Aorta (tissue), 5 donors: ENCODE measurements at regions not wholly inside any gene's neighbourhood (a gene's known extent, or its start where the extent isn't known, plus 50 kb on each side); places are given as distances from the start of the nearest gene placed in this dataset.
A peak's percentile ranks its signal among the peaks of the same experiment; 100 is the strongest.

ENCODE experiments used
- ATAC-seq: fragments of 200-7000 bp; cut with Tn5 transposase; one replicate; pipeline ENCODE4 v1.9.1; 2022; ENCODE audit warnings: moderate library complexity; ENCODE audit not compliant: low FRiP score
- DNase-seq, 2 donors: peaks; one replicate each; pipeline ENCODE4 v3.0.0-alpha.2; 2020
- H3K27ac ChIP-seq, 2 donors: one replicate each; pipeline ENCODE4 v1.5.1; 2013; ENCODE audit warnings: low read length in 2 of 2, mild to moderate bottlenecking in 2 of 2, moderate library complexity in 2 of 2, control low read depth in 1 of 2, inconsistent platforms in 1 of 2, low read depth in 1 of 2
- H3K27me3 ChIP-seq, 2 donors: one replicate each; pipeline ENCODE4 v1.6.1; 2013; ENCODE audit warnings: control low read depth in 1 of 2, low read length in 1 of 2, mild to moderate bottlenecking in 1 of 2, moderate library complexity in 1 of 2; ENCODE audit not compliant: insufficient read depth in 2 of 2, control insufficient read depth in 1 of 2
- H3K36me3 ChIP-seq, 2 donors: one replicate each; pipeline ENCODE4 v1.6.1; 2013; ENCODE audit warnings: control low read depth in 1 of 2, low read length in 1 of 2, mild to moderate bottlenecking in 1 of 2; ENCODE audit not compliant: insufficient read depth in 2 of 2, control insufficient read depth in 1 of 2
- H3K4me1 ChIP-seq, 2 donors: one replicate each; pipeline ENCODE4 v1.6.1; 2013; ENCODE audit warnings: low read length in 2 of 2, control low read depth in 1 of 2, mild to moderate bottlenecking in 1 of 2, moderate library complexity in 1 of 2; ENCODE audit not compliant: insufficient read depth in 2 of 2, control insufficient read depth in 1 of 2
- H3K4me3 ChIP-seq, 2 donors: one replicate each; pipeline ENCODE4 v1.5.1; 2013; ENCODE audit warnings: low read length in 2 of 2, control low read depth in 1 of 2, mild to moderate bottlenecking in 1 of 2
- H3K9me3 ChIP-seq: one replicate; pipeline ENCODE4 v1.6.1; 2013; ENCODE audit warnings: mild to moderate bottlenecking, low read length; ENCODE audit not compliant: control insufficient read depth
- WGBS, 2 donors: extraction: QIAGEN DNeasy Blood & Tissue Kit; methylation state at CpG; one replicate each; pipeline ENCODE4 v1.1.7; 2013; 5-methylcytosine and 5-hydroxymethylcytosine counted together
- intact Hi-C, 2 donors: fragments of 100-400 bp; cut with DNase I; formaldehyde crosslinking; loops; one replicate each; pipeline versions ENCODE4 v1.14.2 to v1.15.0; 2022
- donor health status: healthy with polysubstance abuse.
- donor health status: Bipolar disorder and iron deficiency.
- donor health status: DM: no; HTN: no; CAD: no.
- donor health status: DM: no; HTN: no; CAD: no.
- donor health status: DM: yes; HTN: yes; CAD: no.

DNA sequence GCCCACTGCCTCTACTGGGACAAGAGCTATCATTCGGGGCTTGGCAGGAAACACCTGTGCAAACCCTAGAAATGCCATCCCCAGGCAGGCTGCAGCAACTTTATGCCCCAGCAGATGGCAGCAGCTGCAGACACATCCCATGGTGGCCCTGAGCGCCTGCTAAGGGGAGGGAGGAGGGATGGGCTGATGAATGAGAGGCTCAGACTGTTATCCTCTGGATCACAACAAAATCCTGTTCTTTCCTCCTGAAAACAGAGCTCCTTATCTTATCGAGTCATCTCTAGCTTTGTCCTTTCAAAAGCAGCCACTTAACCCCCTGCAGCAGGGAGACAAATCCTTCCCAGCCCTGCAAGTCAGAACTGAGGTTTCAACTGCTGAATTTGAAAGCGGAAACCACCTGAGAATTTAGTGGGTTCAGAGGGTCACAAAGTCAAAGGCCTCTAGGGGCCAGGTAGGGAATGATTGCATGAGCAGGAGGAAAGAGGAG is 90.6 kb upstream of the PROK2 start:
- H3K9me3 ChIP-seq, result no peaks in the 10 kb centered on the region
- ATAC-seq (peak; percentile 91), DNase-seq (peak; percentile 75 to 89)
- H3K4me1 ChIP-seq, result no peaks in the 10 kb centered on the region
- intact Hi-C loops, result loop anchor here (5.0 kb wide), 2 partner anchors 947 to 1207 kb away; no protein-coding TSS in a partner anchor
- no peak overlapping the region for H3K27ac ChIP-seq
- H3K27me3 ChIP-seq, result no peaks in the 10 kb centered on the region
- no peaks in the 10 kb centered on the region for H3K36me3 ChIP-seq
- H3K4me3 ChIP-seq, result no peak overlapping the region
- 24% methylated on average over 4 of the region's 4 CpGs for WGBS, 2 donors

DNA sequence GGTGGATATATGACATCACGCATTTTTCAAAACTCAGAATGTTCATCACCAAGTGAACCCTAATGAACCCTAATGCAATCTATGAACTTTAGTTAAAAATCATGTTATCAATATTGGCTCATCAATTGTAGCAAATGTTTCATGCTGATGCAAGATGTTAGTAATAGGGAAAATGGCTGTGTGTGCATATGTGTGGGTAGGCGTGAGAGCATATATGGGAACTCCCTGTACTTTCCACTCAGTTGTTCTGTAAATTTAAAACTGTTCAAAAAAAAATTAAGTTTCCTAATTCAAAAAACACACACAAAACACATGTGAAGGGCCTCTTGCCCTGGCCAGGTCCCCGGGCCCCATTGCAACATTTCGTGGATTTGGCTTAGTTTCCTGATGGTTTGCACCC is 89.7 kb upstream of the PROK2 start:
- no peaks in the 10 kb centered on the region for H3K4me1 ChIP-seq
- intact Hi-C loops, result loop anchor here (5.0 kb wide), 2 partner anchors 948 to 1208 kb away; no protein-coding TSS in a partner anchor
- H3K27me3 ChIP-seq, result no peaks in the 10 kb centered on the region
- no peaks in the 10 kb centered on the region for H3K9me3 ChIP-seq
- H3K27ac ChIP-seq, result no peak overlapping the region
- DNase-seq (no peak), ATAC-seq (no peak)
- no peak overlapping the region for H3K4me3 ChIP-seq
- WGBS, 2 donors, result 83 to 87% methylated on average over 4 of the region's 4 CpGs
- H3K36me3 ChIP-seq, result no peaks in the 10 kb centered on the region

- Histone ChIP-seq H3K36me3 (no peaks in the 10 kb centered on the region), H3K4me1 (no peaks in the 10 kb centered on the region), H3K27ac (no peak overlapping the region), H3K27me3 (no peaks in the 10 kb centered on the region), H3K4me3 (no peak overlapping the region), H3K9me3 (no peaks in the 10 kb centered on the region)
- intact Hi-C loops, result no loop called here
- ATAC-seq, result no peak
- 81 to 83% methylated on average over 10 of the region's 10 CpGs for WGBS, 2 donors
- no peak for DNase-seq
Observed at GRCh38 chr3:71873093-71873611, 88.2 kb upstream of the PROK2 start.

GRCh38 chr3:71872256-71872655 is 87.3 kb upstream of the PROK2 start:
- DNase-seq (no peak), ATAC-seq (no peak)
- intact Hi-C loops, result no loop called here
- Histone ChIP-seq H3K4me3 (no peak overlapping the region), H3K36me3 (no peaks in the 10 kb centered on the region), H3K27me3 (no peaks in the 10 kb centered on the region), H3K9me3 (no peaks in the 10 kb centered on the region), H3K27ac (no peak overlapping the region), H3K4me1 (no peaks in the 10 kb centered on the region)
- WGBS, 2 donors, result 70 to 78% methylated on average over 2 of the region's 2 CpGs

- no peaks in the 10 kb centered on the region for H3K9me3 ChIP-seq
- H3K4me3 ChIP-seq, result no peak overlapping the region
- H3K4me1 ChIP-seq, result no peaks in the 10 kb centered on the region
- WGBS, 2 donors, result 89 to 91% methylated on average over 7 of the region's 7 CpGs
- intact Hi-C loops, result no loop called here
- no peak for DNase-seq
- H3K27me3 ChIP-seq, result no peaks in the 10 kb centered on the region
- ATAC-seq, result no peak
- no peaks in the 10 kb centered on the region for H3K36me3 ChIP-seq
- no peak overlapping the region for H3K27ac ChIP-seq
Observed at GRCh38 chr3:71870966-71871512, 86.1 kb upstream of the PROK2 start.

- Histone ChIP-seq H3K27me3 (no peaks in the 10 kb centered on the region), H3K27ac (no peak overlapping the region), H3K4me3 (no peak overlapping the region), H3K9me3 (no peaks in the 10 kb centered on the region), H3K36me3 (no peaks in the 10 kb centered on the region), H3K4me1 (no peaks in the 10 kb centered on the region)
- 64 to 70% methylated on average over 3 of the region's 3 CpGs for WGBS, 2 donors
- intact Hi-C loops, result no loop called here
- ATAC-seq (no peak), DNase-seq (no peak)
Observed at GRCh38 chr3:71868876-71869275, 83.9 kb upstream of the PROK2 start.

GRCh38 chr3:71865727-71866126 is 80.8 kb upstream of the PROK2 start:
- ATAC-seq (no peak), DNase-seq (no peak)
- intact Hi-C loops, result no loop called here
- no peak overlapping the region for H3K27ac ChIP-seq
- 35 to 50% methylated on average over 2 of the region's 2 CpGs for WGBS, 2 donors
- no peaks in the 10 kb centered on the region for H3K36me3 ChIP-seq
- H3K27me3 ChIP-seq, result no peaks in the 10 kb centered on the region
- H3K9me3 ChIP-seq, result peaks cover 6% of the 10 kb centered on the region
- H3K4me3 ChIP-seq, result no peak overlapping the region
- H3K4me1 ChIP-seq, result no peaks in the 10 kb centered on the region

DNA sequence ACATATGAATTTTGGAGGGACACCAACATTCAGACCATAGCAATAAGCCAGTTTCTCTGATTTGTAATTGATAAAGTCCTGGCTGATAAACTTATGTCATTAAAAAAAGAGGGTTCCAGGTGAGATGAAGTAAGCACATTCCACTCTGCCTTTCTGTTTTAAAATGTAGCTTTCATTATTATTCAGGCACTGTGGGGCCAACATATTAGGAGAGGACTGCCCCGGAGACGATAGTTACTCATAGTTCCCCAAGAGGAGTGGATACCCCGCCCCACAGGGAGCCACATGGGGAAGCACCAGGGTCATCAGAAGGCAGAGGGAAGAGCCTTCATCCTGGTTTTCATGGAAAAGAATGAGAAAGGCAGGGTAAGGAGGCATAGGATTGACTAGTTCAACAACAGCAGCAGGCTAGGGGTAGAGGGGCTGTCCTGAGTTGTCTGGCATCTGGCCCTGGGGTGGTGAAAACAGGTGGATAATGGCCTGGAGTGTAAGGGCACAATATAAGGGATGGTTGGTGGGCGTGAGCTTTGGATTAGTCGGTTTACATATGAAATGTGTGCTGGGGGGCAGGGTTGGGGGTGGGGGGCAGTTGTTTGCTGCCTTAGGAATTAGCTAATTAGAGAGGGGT is 78.7 kb upstream of the PROK2 start:
- H3K9me3 ChIP-seq, result peaks cover 11% of the 10 kb centered on the region
- WGBS, 2 donors, result 70 to 80% methylated on average over 5 of the region's 5 CpGs
- no peak for ATAC-seq
- DNase-seq, result no peak
- no peaks in the 10 kb centered on the region for H3K36me3 ChIP-seq
- H3K27me3 ChIP-seq, result no peaks in the 10 kb centered on the region
- no peak overlapping the region for H3K4me3 ChIP-seq
- no peak overlapping the region for H3K27ac ChIP-seq
- intact Hi-C loops, result no loop called here
- H3K4me1 ChIP-seq, result no peaks in the 10 kb centered on the region
